Parathyroid adenoma (tissue), 2 donors: ENCODE measurements at regions not wholly inside any gene's neighbourhood (a gene's known extent, or its start where the extent isn't known, plus 50 kb on each side); places are given as distances from the start of the nearest gene placed in this dataset.

Source experiments
- H2AFZ ChIP-seq: fragments of 300-600 bp; sonication (generic); one replicate; pipeline ENCODE4 v1.7.0; 2017; ENCODE audit warnings: antibody characterized with exemption, mild to moderate bottlenecking
- H3K27ac ChIP-seq: fragments of 300-600 bp; sonication (generic); one replicate; pipeline ENCODE4 v1.7.0; 2017
- H3K27me3 ChIP-seq: fragments of 300-600 bp; sonication (generic); one replicate; pipeline ENCODE4 v1.7.0; 2017; ENCODE audit warnings: low read length; ENCODE audit not compliant: control insufficient read depth, insufficient read depth
- H3K36me3 ChIP-seq: fragments of 300-600 bp; sonication (generic); one replicate; pipeline ENCODE4 v1.7.0; 2017; ENCODE audit warnings: low read length; ENCODE audit not compliant: control insufficient read depth, insufficient read depth
- H3K4me1 ChIP-seq: fragments of 300-600 bp; sonication (generic); one replicate; pipeline ENCODE4 v1.7.0; 2017; ENCODE audit warnings: control low read depth
- H3K4me2 ChIP-seq: fragments of 300-600 bp; sonication (generic); one replicate; pipeline ENCODE4 v1.7.0; 2017; ENCODE audit warnings: low read length
- H3K4me3 ChIP-seq: fragments of 300-600 bp; sonication (generic); one replicate; pipeline ENCODE4 v1.7.0; 2017; ENCODE audit warnings: low read depth, low read length
- H3K79me2 ChIP-seq: fragments of 300-600 bp; sonication (generic); one replicate; pipeline ENCODE4 v1.7.0; 2017; ENCODE audit warnings: control low read depth
- H3K9ac ChIP-seq: fragments of 300-600 bp; sonication (generic); one replicate; pipeline ENCODE4 v1.7.0; 2017; ENCODE audit warnings: mild to moderate bottlenecking
- H3K9me3 ChIP-seq: fragments of 300-600 bp; sonication (generic); one replicate; pipeline ENCODE4 v1.7.0; 2017; ENCODE audit warnings: low read length; ENCODE audit not compliant: control insufficient read depth
- CTCF ChIP-seq: fragments of 300-600 bp; sonication (generic); IDR thresholded peaks from one replicate; pipeline ENCODE4 v1.7.0; 2017; ENCODE audit warnings: antibody characterized with exemption, mild to moderate bottlenecking
- donor health status: primary hyperparathyroidism.

- Histone ChIP-seq H3K4me1 (no peaks in the 10 kb centered on the region), H3K4me2 (no peak overlapping the region), H3K9me3 (no peaks in the 10 kb centered on the region), H3K79me2 (no peaks in the 10 kb centered on the region), H3K4me3 (no peak overlapping the region), H3K9ac (no peak overlapping the region), H3K36me3 (peaks cover 2% of the 10 kb centered on the region), H3K27me3 (no peaks in the 10 kb centered on the region), H2AFZ (no peak overlapping the region), H3K27ac (no peak overlapping the region)
- TF ChIP-seq CTCF = no peak
These were observed 76.3 kb upstream of the TNC start for GRCh38 chr9:115194216-115194615.

- Histone ChIP-seq H3K79me2 (no peaks in the 10 kb centered on the region), H3K4me1 (no peaks in the 10 kb centered on the region), H3K27me3 (no peaks in the 10 kb centered on the region), H3K9ac (no peak overlapping the region), H3K36me3 (no peaks in the 10 kb centered on the region), H3K9me3 (no peaks in the 10 kb centered on the region), H2AFZ (no peak overlapping the region), H3K4me3 (no peak overlapping the region), H3K4me2 (no peak overlapping the region), H3K27ac (no peak overlapping the region)
- TF ChIP-seq CTCF = no peak
These were observed 78.0 kb upstream of the TNC start for GRCh38 chr9:115195912-115196311.

- no peaks in the 10 kb centered on the region for H3K79me2 ChIP-seq
- H2AFZ ChIP-seq = no peak overlapping the region
- TF ChIP-seq CTCF = no peak
- no peaks in the 10 kb centered on the region for H3K9me3 ChIP-seq
- H3K4me1 ChIP-seq = no peaks in the 10 kb centered on the region
- no peak overlapping the region for H3K27ac ChIP-seq
- no peak overlapping the region for H3K4me2 ChIP-seq
- H3K36me3 ChIP-seq = no peaks in the 10 kb centered on the region
- H3K27me3 ChIP-seq = no peaks in the 10 kb centered on the region
- no peak overlapping the region for H3K9ac ChIP-seq
- H3K4me3 ChIP-seq = no peak overlapping the region
These were observed 79.0 kb upstream of the TNC start for GRCh38 chr9:115196919-115197318.

- Histone ChIP-seq H3K4me3 (no peak overlapping the region), H3K36me3 (no peaks in the 10 kb centered on the region), H3K4me2 (no peak overlapping the region), H3K79me2 (no peaks in the 10 kb centered on the region), H3K9me3 (no peaks in the 10 kb centered on the region), H3K27me3 (no peaks in the 10 kb centered on the region), H3K4me1 (no peaks in the 10 kb centered on the region), H2AFZ (no peak overlapping the region), H3K27ac (no peak overlapping the region), H3K9ac (no peak overlapping the region)
- no peak for TF ChIP-seq CTCF
These were observed 80.0 kb upstream of the TNC start for GRCh38 chr9:115198001-115198400.

- Histone ChIP-seq H2AFZ (no peak overlapping the region), H3K4me2 (no peak overlapping the region), H3K4me3 (no peak overlapping the region), H3K4me1 (no peaks in the 10 kb centered on the region), H3K36me3 (no peaks in the 10 kb centered on the region), H3K9me3 (no peaks in the 10 kb centered on the region), H3K27me3 (no peaks in the 10 kb centered on the region), H3K79me2 (no peaks in the 10 kb centered on the region), H3K27ac (no peak overlapping the region), H3K9ac (no peak overlapping the region)
- no peak for TF ChIP-seq CTCF
These were observed 83.0 kb upstream of the TNC start for GRCh38 chr9:115200711-115201505.
